ENCODE measurements at regions not wholly inside any gene's neighbourhood (a gene's known extent, or its start where the extent isn't known, plus 50 kb on each side); places are given as distances from the start of the nearest gene placed in this dataset.

- TF ChIP-seq POLR2A (IDR thresholded peaks at IDR 0.05): no peak
- no peak for TF ChIP-seq CTCF (IDR thresholded peaks at IDR 0.05)
- no peak for TF ChIP-seq EP300 (IDR thresholded peaks at IDR 0.05)
Measured at GRCh38 chr20:51216850-51217249, 193.9 kb upstream of the KCNG1 start.
